NCI-H187 (cell line): ENCODE measurements at regions not wholly inside any gene's neighbourhood (a gene's known extent, or its start where the extent isn't known, plus 50 kb on each side); places are given as distances from the start of the nearest gene placed in this dataset.
"Not testable (repeated sequence)": the region's sequence is repeated elsewhere in the genome, so short reads cannot be mapped to it uniquely, and the experiment has no call there.

Source experiments
- DNase-seq, 2 experiments: peaks; one replicate each; lab custom pipeline; 2025; lab: John Stamatoyannopoulos, UW

- DNase-seq = no peak
These were observed 1830.0 kb upstream of the AGA start for GRCh38 chr4:179272282-179272681.

DNA sequence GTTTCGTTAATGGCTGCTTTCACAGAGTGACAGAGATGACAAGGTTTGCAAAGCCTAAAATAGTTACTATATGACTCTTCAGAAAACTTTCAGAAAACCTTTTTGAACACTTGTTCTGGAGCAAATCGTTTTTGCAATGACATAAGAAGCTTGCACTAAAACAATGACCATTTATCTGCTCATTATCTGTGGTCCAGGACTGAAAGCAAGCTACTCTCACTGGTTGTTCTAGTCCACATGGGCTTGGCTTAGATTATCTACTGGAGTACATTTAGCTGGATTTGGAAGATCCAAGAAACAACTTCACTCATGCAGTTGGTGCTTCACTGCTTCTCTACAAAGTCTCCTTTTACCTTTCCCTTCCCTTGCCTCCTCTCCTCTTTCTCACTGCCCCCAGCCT, 1836.4 kb upstream of the AGA start:
- DNase-seq = no peak

- no peak for DNase-seq
These were observed 1843.5 kb upstream of the AGA start for GRCh38 chr4:179285696-179286095.

GRCh38 chr4:179291657-179292056, 1849.4 kb upstream of the AGA start:
- DNase-seq = no peak

DNA sequence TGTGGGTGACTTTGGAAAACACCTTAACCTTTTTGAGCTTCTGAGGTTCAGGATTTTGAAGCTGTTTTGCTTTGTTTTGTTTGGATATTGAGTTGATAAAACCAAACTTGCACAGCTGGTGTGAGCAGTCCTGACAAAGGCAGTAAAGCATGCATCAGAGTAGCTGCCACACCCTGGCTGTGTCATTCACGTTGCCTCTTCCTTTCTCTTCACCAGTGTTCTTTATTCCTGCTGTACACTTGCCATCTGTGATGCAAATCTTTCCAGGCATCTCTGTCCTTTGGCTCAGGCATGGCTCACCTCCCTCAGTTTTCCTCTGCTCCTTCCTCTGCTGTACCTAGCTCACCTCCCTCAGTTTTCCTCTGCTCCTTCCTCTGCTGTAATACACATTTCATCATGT, 1850.2 kb upstream of the AGA start:
- DNase-seq = no peak

DNA sequence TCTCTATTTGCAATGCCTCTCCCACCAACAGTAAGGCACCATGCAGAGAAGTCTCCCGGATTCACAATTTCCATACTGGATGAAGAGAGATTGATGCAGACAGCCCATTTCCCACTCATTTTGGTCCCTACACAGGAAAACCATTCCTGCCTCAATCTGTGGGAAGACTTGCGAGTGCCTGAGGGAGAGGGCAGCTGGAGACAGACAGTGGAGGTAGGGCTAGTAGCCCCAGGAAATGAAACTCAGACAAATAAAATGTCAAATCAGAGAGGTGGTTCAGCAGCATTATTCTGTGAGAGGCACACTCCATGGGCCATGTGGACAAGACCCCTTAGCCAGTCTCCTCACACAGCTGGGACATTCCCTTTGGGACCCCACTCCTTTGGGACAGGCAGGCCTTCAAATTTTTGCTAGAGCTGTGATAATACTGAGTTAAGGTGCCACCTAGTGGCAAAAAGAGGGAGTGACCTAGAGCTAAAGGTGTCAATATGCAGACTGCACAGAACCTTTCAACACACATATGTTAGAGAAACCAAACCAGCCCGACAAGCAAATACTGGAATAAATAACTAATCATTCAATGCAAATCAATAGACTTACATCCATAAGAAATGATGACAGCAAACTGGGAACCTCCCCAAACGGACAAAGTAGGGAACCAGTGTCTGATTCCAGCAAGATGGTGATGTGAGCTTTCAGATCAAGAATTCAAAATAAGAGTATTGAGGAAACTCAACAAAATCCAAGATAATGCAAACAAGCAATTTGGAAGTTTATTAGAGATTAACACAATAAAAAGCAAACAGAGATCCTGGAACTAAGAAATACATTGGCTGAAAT, 1865.3 kb upstream of the AGA start:
- no peak for DNase-seq

- no peak for DNase-seq
These were observed 1871.6 kb upstream of the AGA start for GRCh38 chr4:179313823-179314222.

GRCh38 chr4:179325181-179325580, 1882.9 kb upstream of the AGA start:
- DNase-seq = no peak

DNA sequence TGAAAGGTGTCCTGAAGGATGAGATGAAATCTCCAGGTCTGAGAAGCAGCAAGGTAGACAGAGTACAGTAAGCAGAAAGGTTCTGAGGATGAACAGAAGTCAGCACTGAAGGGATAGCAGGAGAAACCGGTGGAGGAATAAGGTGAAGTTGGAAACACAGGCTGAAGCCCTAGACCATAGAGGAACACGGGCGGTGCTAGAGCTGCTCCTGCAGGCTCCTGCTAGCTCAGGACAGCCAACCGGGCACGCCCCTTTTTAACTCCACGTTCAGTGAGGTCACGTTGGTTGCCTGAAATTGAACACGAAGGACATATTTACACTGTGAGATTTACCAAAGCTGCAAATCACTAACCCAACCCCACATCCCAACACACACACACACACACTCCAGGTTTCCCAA, 1886.4 kb upstream of the AGA start:
- DNase-seq = no peak

DNA sequence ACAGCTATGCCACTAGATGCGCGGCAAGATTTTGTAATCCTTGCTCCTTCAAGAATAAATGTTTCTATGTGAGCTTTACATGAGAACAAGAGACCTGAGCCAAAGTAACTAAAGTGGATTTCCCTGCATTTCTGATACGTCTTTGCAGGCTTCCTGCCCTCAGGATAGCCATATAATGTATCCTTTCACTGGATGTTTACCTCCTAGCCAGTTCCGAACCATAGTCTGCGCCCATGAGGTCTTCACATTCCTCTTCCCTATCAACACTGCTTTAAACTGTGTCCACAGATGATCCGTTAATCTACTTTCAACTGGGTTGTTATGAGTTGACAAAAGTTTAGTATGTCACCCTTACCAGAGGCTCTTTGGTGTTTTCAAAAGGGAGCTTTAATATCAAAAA, 1889.1 kb upstream of the AGA start:
- DNase-seq = no peak

GRCh38 chr4:179344861-179345260, 1902.6 kb upstream of the AGA start:
- no peak for DNase-seq

GRCh38 chr4:179352221-179352620, 1910.0 kb upstream of the AGA start:
- no peak for DNase-seq

- no peak for DNase-seq
These were observed 1911.5 kb upstream of the AGA start for GRCh38 chr4:179353786-179354185.

GRCh38 chr4:179361978-179362486, 1919.8 kb upstream of the AGA start:
- no peak for DNase-seq

DNA sequence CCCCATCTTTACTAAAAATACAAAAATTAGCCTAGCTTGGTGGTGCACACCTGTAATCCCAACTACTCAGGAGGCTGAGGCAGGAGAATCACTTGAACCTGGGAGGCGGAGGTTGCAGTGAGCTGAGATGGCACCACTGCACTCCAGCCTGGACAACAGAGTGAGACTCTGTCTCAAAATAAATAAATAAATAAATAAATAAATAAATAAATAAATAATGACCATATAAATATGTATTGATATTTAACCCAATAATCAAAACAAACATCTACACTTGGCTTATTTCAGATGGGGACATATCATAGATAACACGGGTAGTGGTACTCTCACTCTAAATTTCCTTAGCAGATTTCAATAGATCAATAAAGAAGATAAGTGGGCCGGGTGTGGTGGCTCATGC, 1923.7 kb upstream of the AGA start:
- DNase-seq = not testable (repeated sequence)

DNA sequence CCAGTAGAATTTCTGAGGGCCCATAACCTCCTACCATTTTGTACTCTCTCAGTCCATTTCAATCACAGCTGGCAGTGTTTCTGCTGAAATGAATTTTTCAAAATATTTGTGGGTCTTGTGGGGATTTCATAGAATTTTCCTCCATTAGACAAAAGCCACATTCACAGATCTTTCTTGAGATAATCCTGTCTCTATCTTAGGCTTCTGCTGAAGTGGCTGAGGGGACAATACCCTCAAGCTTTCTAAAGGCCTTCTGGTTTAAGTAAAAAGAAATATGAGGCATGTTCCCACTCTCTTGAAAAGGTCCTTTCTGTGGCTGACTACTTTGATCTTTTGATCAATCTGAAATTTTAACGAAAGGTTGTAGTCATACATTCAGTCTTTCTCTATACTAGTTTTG, 1930.0 kb upstream of the AGA start:
- no peak for DNase-seq

DNA sequence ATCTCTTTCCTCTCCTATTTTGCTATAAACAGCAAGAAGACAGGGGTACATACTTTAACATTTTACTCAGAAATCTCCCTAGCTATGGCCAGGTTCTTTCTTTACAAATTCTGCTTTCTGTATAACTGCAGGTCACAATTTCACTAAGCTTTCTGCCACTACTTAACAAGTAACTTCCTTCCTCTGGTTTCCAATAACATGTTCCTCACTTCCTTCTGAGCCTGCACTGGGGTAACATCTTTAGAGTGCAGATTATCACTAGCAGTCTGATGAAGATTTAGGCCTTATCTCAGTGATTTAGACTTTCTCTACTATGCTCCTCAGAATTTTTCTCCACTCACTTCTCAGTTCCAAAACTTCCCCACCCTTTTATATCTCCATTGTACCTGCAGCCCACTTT, 1930.5 kb upstream of the AGA start:
- DNase-seq = no peak

GRCh38 chr4:179378847-179379246, 1936.6 kb upstream of the AGA start:
- DNase-seq = not testable (repeated sequence)

GRCh38 chr4:179392787-179393186, 1950.5 kb upstream of the AGA start:
- DNase-seq = no peak

GRCh38 chr4:179398414-179398813, 1956.2 kb upstream of the AGA start:
- no peak for DNase-seq

GRCh38 chr4:179399054-179399782, 1957.0 kb upstream of the AGA start:
- DNase-seq = no peak

- DNase-seq = no peak
These were observed 1973.0 kb upstream of the AGA start for GRCh38 chr4:179415037-179415846.
